IMR-90 (cell line): ENCODE measurements at regions not wholly inside any gene's neighbourhood (a gene's known extent, or its start where the extent isn't known, plus 50 kb on each side); places are given as distances from the start of the nearest gene placed in this dataset.

ENCODE experiments used
- ATAC-seq: fragments of 200-7000 bp; cut with Tn5 transposase; 2 replicates; pipeline ENCODE4 v1.9.1; 2020; ENCODE audit warnings: low read depth, mild to moderate bottlenecking, moderate library complexity
- BruUV-seq: library from RNA; stranded (reverse); fragments of 400-500 nt; replicated peaks from 2 replicates; lab custom pipeline; 2021; lab: Mats Ljungman, UMichigan
- CTCF ChIA-PET: fragments of 300-600 bp; formaldehyde crosslinking; extraction: SDS; loops from one replicate; lab custom pipeline; 2021; ENCODE audit warnings: antibody characterized with exemption; lab: Yijun Ruan, JAX
- POLR2A ChIA-PET: fragments of 300-600 bp; sonication (Branson Sonifier 250); formaldehyde crosslinking; loops from one replicate; lab custom pipeline; 2022; ENCODE audit warnings: antibody characterized with exemption; ENCODE audit not compliant: unreplicated experiment; lab: Charles Lee
- DNase-seq: peaks from one replicate; pipeline ENCODE4 v3.0.0; 2013
- H2AFZ ChIP-seq: replicated peaks from 2 replicates; pipeline ENCODE3; 2013; ENCODE audit warnings: low read length, mild to moderate bottlenecking; ENCODE audit not compliant: poor library complexity
- H2AK5ac ChIP-seq: 2 replicates; pipeline ENCODE4 v1.6.1; 2013; ENCODE audit warnings: low read depth, low read length, inconsistent platforms
- H2AK9ac ChIP-seq: replicated peaks from 2 replicates; pipeline ENCODE3; 2013; ENCODE audit warnings: mild to moderate bottlenecking, low read depth, low read length, moderate library complexity; ENCODE audit not compliant: poor library complexity
- H2BK120ac ChIP-seq: 2 replicates; pipeline ENCODE4 v1.6.1; 2013; ENCODE audit warnings: low read depth, low read length, inconsistent platforms
- H2BK15ac ChIP-seq: 3 replicates; pipeline ENCODE4 v1.6.1; 2013; ENCODE audit warnings: low read depth, low read length, inconsistent platforms
- H2BK20ac ChIP-seq: 2 replicates; pipeline ENCODE4 v1.6.1; 2013; ENCODE audit warnings: low read depth, mild to moderate bottlenecking, inconsistent platforms, low read length, moderate library complexity
- H2BK5ac ChIP-seq: 2 replicates; pipeline ENCODE4 v1.6.1; 2013; ENCODE audit warnings: mild to moderate bottlenecking, low read depth, low read length, inconsistent platforms; ENCODE audit not compliant: poor library complexity, severe bottlenecking
- H3K14ac ChIP-seq: replicated peaks from 2 replicates; pipeline ENCODE4 v1.6.1; 2013; ENCODE audit warnings: low read depth, low read length, inconsistent platforms
- H3K18ac ChIP-seq: 2 replicates; pipeline ENCODE4 v1.6.1; 2013; ENCODE audit warnings: low read depth, low read length, control low read depth
- H3K23ac ChIP-seq: 2 replicates; pipeline ENCODE4 v1.6.1; 2013; ENCODE audit warnings: low read depth, low read length, inconsistent platforms
- H3K27ac ChIP-seq: 2 replicates; pipeline ENCODE4 v1.5.1; 2013; ENCODE audit warnings: mild to moderate bottlenecking, control low read depth, low read length; ENCODE audit not compliant: insufficient read depth
- H3K27me3 ChIP-seq: 2 replicates; pipeline ENCODE4 v1.6.1; 2013; ENCODE audit warnings: low read length; ENCODE audit not compliant: control insufficient read depth, insufficient read depth
- H3K36me3 ChIP-seq: 2 replicates; pipeline ENCODE4 v1.6.1; 2013; ENCODE audit warnings: low read length, mixed read lengths; ENCODE audit not compliant: control insufficient read depth, insufficient read depth
- H3K4ac ChIP-seq: 2 replicates; pipeline ENCODE4 v1.6.1; 2013; ENCODE audit warnings: low read depth, low read length, inconsistent platforms
- H3K4me1 ChIP-seq: 2 replicates; pipeline ENCODE4 v1.6.1; 2013; ENCODE audit warnings: low read length, mixed read lengths; ENCODE audit not compliant: control insufficient read depth, insufficient read depth
- H3K4me2 ChIP-seq: 2 replicates; pipeline ENCODE4 v1.6.1; 2013; ENCODE audit warnings: low read depth, mild to moderate bottlenecking, control low read depth, low read length, moderate library complexity
- H3K4me3 ChIP-seq: 2 replicates; pipeline ENCODE4 v1.5.1; 2013; ENCODE audit warnings: low read depth, mild to moderate bottlenecking, control low read depth, low read length, moderate library complexity; ENCODE audit not compliant: insufficient read depth
- H3K56ac ChIP-seq: 2 replicates; pipeline ENCODE4 v1.6.1; 2013; ENCODE audit warnings: low read length, inconsistent platforms; ENCODE audit not compliant: insufficient read depth; ENCODE audit errors: extremely low read depth
- H3K79me1 ChIP-seq, 2 experiments: 2 replicates each; pipeline ENCODE4 v1.6.1; 2013; ENCODE audit warnings: low read length in 2 of 2, inconsistent platforms in 1 of 2, low read depth in 1 of 2
- H3K9ac ChIP-seq: 2 replicates; pipeline ENCODE4 v1.6.1; 2013; ENCODE audit warnings: low read depth, low read length, control low read depth
- H3K9me1 ChIP-seq: 2 replicates; pipeline ENCODE4 v1.6.1; 2013; ENCODE audit warnings: low read length, inconsistent platforms; ENCODE audit not compliant: insufficient read depth
- H3K9me3 ChIP-seq: 2 replicates; pipeline ENCODE4 v1.6.1; 2013; ENCODE audit warnings: low read length; ENCODE audit not compliant: control insufficient read depth, insufficient read depth
- H4K20me1 ChIP-seq: 2 replicates; pipeline ENCODE4 v1.6.1; 2013; ENCODE audit warnings: low read length, inconsistent platforms; ENCODE audit not compliant: insufficient read depth
- H4K5ac ChIP-seq: 2 replicates; pipeline ENCODE4 v1.6.1; 2013; ENCODE audit warnings: mild to moderate bottlenecking, low read depth, low read length, control low read depth
- H4K8ac ChIP-seq, 2 experiments: 2 replicates each; pipeline ENCODE4 v1.6.1; 2013; ENCODE audit warnings: low read depth in 2 of 2, low read length in 2 of 2, control low read depth in 1 of 2, inconsistent platforms in 1 of 2
- H4K91ac ChIP-seq: 2 replicates; pipeline ENCODE4 v1.6.1; 2013; ENCODE audit warnings: low read depth, low read length, inconsistent platforms; ENCODE audit not compliant: insufficient read depth
- CEBPB ChIP-seq: IDR thresholded peaks from 2 replicates; pipeline ENCODE4 v1.6.1; 2012; ENCODE audit warnings: low read depth, low read length, improper control_type of control experiment
- CHD1 ChIP-seq: IDR thresholded peaks from 2 replicates; pipeline ENCODE4 v1.6.1; 2012; ENCODE audit warnings: low read depth, low read length, improper control_type of control experiment
- FOS ChIP-seq: fragments of 150-350 bp; IDR thresholded peaks from 2 replicates; pipeline ENCODE4 v1.6.1; 2016; ENCODE audit warnings: low read depth, low read length
- MAFK ChIP-seq: IDR thresholded peaks from 2 replicates; pipeline ENCODE4 v1.6.1; 2012; ENCODE audit warnings: low read depth, low read length, improper control_type of control experiment
- MAZ ChIP-seq: IDR thresholded peaks from 2 replicates; pipeline ENCODE4 v1.6.1; 2012; ENCODE audit warnings: low read depth, mild to moderate bottlenecking, low read length, improper control_type of control experiment, moderate library complexity, borderline replicate concordance
- WGBS, 2 experiments: methylation state at CpG; one replicate each; pipeline versions ENCODE4 v1.1.5 to v1.1.7; 2013; ENCODE audit warnings: missing lambda C conversion rate in 2 of 2; ENCODE audit not compliant: insufficient read length in 1 of 2; ENCODE audit errors: extremely low coverage in 2 of 2; 5-methylcytosine and 5-hydroxymethylcytosine counted together
- dilution Hi-C: fragments of 300-500 bp; cut with HindIII; formaldehyde crosslinking; loops from one replicate; pipeline ENCODE4 v1.14.3; 2018; ENCODE audit warnings: low sequenced_read_pairs; ENCODE audit not compliant: unreplicated experiment
- in situ Hi-C: fragments of 300-500 bp; cut with MboI; formaldehyde crosslinking; loops from 3 replicates; pipeline ENCODE4 v1.14.3; 2019; ENCODE audit warnings: low sequenced_read_pairs, inconsistent platforms, mixed read lengths
- intact Hi-C: fragments of 100-400 bp; cut with micrococcal nuclease; formaldehyde crosslinking; loops from 2 replicates; pipeline ENCODE4 v1.10.0; 2022
- TF ChIP-seq, protein P1 (sequence below): fragments of 150-350 bp; IDR thresholded peaks from 2 replicates; pipeline ENCODE4 v1.6.1; 2016; ENCODE audit warnings: low read depth, mild to moderate bottlenecking, low read length, moderate library complexity, borderline replicate concordance

DNA sequence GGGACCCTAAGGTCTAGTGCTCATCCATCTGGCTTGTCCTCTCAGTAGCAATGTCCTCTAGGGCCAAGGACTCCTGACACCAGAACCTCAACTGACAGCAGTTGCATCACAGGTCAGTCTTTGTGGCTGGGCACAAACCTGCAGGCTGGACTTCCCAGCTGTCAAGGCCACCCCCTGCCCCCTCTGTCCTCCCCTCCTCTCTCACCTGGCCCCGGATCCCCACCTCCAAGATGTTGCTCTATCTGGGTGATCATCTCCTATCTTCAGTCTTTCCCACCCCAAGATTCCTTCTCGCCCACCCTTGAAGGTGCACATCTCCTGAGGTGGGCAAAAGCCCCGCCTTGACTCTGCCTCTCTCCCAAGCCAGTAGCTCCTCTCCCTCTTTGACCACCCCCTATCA is 131.8 kb upstream of the SRSF6 start:
- H2BK15ac ChIP-seq = no peak overlapping the region
- H3K9ac ChIP-seq = no peak overlapping the region
- H2AK5ac ChIP-seq = no peak overlapping the region
- H4K8ac ChIP-seq = no peak overlapping the region
- H4K5ac ChIP-seq = no peak overlapping the region
- 24% methylated on average over 3 of the region's 3 CpGs; no CpG with 5 or more reads in 1 of the 2 experiments for WGBS, 2 experiments
- no peaks in the 10 kb centered on the region for H4K20me1 ChIP-seq
- no peaks in the 10 kb centered on the region for H3K9me1 ChIP-seq
- dilution Hi-C loops (no loop called here), intact Hi-C loops (no loop called here), in situ Hi-C loops (no loop called here)
- H4K91ac ChIP-seq = no peak overlapping the region
- BruUV-seq = no TSS peak
- no peaks in the 10 kb centered on the region for H3K79me1 ChIP-seq
- peaks cover 2% of the 10 kb centered on the region; the same call in 1 of the 2 replicates for H3K9me3 ChIP-seq
- H3K4ac ChIP-seq = no peak overlapping the region
- no peak overlapping the region for H3K4me2 ChIP-seq
- H3K23ac ChIP-seq = no peak overlapping the region
- H2AK9ac ChIP-seq = no peak overlapping the region
- H2AFZ ChIP-seq = no peak overlapping the region
- H3K18ac ChIP-seq = no peak overlapping the region
- no peak overlapping the region for H3K4me3 ChIP-seq
- H2BK120ac ChIP-seq = no peak overlapping the region
- DNase-seq = no peak
- no peak for TF ChIP-seq CEBPB
- TF ChIP-seq, protein P1, sequence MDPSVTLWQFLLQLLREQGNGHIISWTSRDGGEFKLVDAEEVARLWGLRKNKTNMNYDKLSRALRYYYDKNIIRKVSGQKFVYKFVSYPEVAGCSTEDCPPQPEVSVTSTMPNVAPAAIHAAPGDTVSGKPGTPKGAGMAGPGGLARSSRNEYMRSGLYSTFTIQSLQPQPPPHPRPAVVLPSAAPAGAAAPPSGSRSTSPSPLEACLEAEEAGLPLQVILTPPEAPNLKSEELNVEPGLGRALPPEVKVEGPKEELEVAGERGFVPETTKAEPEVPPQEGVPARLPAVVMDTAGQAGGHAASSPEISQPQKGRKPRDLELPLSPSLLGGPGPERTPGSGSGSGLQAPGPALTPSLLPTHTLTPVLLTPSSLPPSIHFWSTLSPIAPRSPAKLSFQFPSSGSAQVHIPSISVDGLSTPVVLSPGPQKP = no peak
- TF ChIP-seq CHD1 = no peak
- TF ChIP-seq MAZ = no peak
- no peak for TF ChIP-seq FOS
- no peak for TF ChIP-seq MAFK
- H2BK5ac ChIP-seq = no peak overlapping the region
- H2BK20ac ChIP-seq = no peak overlapping the region
- no peak for ATAC-seq
- H3K56ac ChIP-seq = no peak overlapping the region
- H3K36me3 ChIP-seq = no peaks in the 10 kb centered on the region
- H3K27me3 ChIP-seq = no peaks in the 10 kb centered on the region
- POLR2A ChIA-PET = no interaction called here
- H3K27ac ChIP-seq = no peak overlapping the region
- CTCF ChIA-PET = no interaction called here
- no peak overlapping the region for H3K14ac ChIP-seq
- no peaks in the 10 kb centered on the region for H3K4me1 ChIP-seq
